Right lobe of liver (tissue), 6 donors: ENCODE measurements at regions not wholly inside any gene's neighbourhood (a gene's known extent, or its start where the extent isn't known, plus 50 kb on each side); places are given as distances from the start of the nearest gene placed in this dataset.

Source experiments
- ATAC-seq, 4 donors: fragments of 200-7000 bp; cut with Tn5 transposase; one replicate each; pipeline ENCODE4 v1.9.1; 2020; ENCODE audit warnings: mild to moderate bottlenecking in 4 of 4, moderate library complexity in 4 of 4
- DNase-seq, 3 donors: peaks; one replicate each; pipeline ENCODE4 v3.0.0-alpha.2; 2020
- H3K27ac ChIP-seq, 3 donors: fragments of 200-600 bp; one replicate each; pipeline ENCODE4 v1.8.0; 2022
- H3K27me3 ChIP-seq, 2 donors: fragments of 200-600 bp; one replicate each; pipeline ENCODE4 v1.8.0; 2022
- H3K36me3 ChIP-seq, 4 donors: fragments of 200-600 bp; sonication (generic) in 1 of 4; one replicate each; pipeline versions ENCODE4 v1.5.1 to v1.8.0; 2017 to 2022; ENCODE audit warnings: control low read depth in 1 of 4
- H3K4me1 ChIP-seq, 4 donors: fragments of 200-600 bp; sonication (generic) in 1 of 4; one replicate each; pipeline versions ENCODE4 v1.5.1 to v1.8.0; 2017 to 2022; ENCODE audit warnings: control low read depth in 1 of 4
- H3K4me3 ChIP-seq, 3 donors: fragments of 200-600 bp; one replicate each; pipeline ENCODE4 v1.8.0; 2022
- H3K9me3 ChIP-seq, 4 donors: fragments of 200-600 bp; sonication (generic) in 1 of 4; one replicate each; pipeline versions ENCODE4 v1.5.1 to v1.8.0; 2017 to 2022; ENCODE audit warnings: control low read depth in 1 of 4
- POLR2A ChIP-seq: fragments of 450-650 bp; IDR thresholded peaks from one replicate; pipeline ENCODE4 v1.6.1; 2017; ENCODE audit warnings: antibody characterized with exemption, mild to moderate bottlenecking
- WGBS: methylation state at CpG from one replicate; pipeline ENCODE4 v1.1.6; 2018; ENCODE audit warnings: low coverage, low lambda C conversion rate; ENCODE audit not compliant: insufficient coverage; ENCODE audit errors: missing lambda C conversion rate; 5-methylcytosine and 5-hydroxymethylcytosine counted together
- intact Hi-C, 2 donors: fragments of 100-400 bp; cut with DNase I; formaldehyde crosslinking; loops; one replicate each; pipeline versions ENCODE4 v1.11.2 to v1.14.1; 2022
- TF ChIP-seq, protein P1 (sequence below), 4 donors: fragments of 200-600 bp in 3 of 4; fragments of 450-650 bp in 1 of 4; IDR thresholded peaks; one replicate each; pipeline versions ENCODE4 v1.5.1 to v1.8.0; 2016 to 2022; ENCODE audit warnings: antibody characterized with exemption in 4 of 4, mild to moderate bottlenecking in 2 of 4
- donor health status: DM: no; HTN: yes; CAD: no.
- donor health status: DM: no; HTN: no; CAD: no.
- donor health status: DM: no; HTN: no; CAD: no.
- donor health status: DM: no; HTN: yes; CAD: no.
- donor health status: DM: no; HTN: yes; CAD: no.

- Histone ChIP-seq H3K27me3 (no peaks in the 10 kb centered on the region), H3K4me3 (no peak overlapping the region), H3K4me1 (no peaks in the 10 kb centered on the region), H3K9me3 (no peaks in the 10 kb centered on the region), H3K36me3 (no peaks in the 10 kb centered on the region), H3K27ac (no peak overlapping the region)
- ATAC-seq, result no peak
- no peak for TF ChIP-seq POLR2A
- TF ChIP-seq, protein P1, sequence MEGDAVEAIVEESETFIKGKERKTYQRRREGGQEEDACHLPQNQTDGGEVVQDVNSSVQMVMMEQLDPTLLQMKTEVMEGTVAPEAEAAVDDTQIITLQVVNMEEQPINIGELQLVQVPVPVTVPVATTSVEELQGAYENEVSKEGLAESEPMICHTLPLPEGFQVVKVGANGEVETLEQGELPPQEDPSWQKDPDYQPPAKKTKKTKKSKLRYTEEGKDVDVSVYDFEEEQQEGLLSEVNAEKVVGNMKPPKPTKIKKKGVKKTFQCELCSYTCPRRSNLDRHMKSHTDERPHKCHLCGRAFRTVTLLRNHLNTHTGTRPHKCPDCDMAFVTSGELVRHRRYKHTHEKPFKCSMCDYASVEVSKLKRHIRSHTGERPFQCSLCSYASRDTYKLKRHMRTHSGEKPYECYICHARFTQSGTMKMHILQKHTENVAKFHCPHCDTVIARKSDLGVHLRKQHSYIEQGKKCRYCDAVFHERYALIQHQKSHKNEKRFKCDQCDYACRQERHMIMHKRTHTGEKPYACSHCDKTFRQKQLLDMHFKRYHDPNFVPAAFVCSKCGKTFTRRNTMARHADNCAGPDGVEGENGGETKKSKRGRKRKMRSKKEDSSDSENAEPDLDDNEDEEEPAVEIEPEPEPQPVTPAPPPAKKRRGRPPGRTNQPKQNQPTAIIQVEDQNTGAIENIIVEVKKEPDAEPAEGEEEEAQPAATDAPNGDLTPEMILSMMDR (IDR thresholded peaks at IDR 0.05), result no peak
- no peak for DNase-seq
- 48% methylated on average over 6 of the region's 6 CpGs for WGBS
- intact Hi-C loops, result no loop called here
These were observed 107.5 kb upstream of the NSMCE3 start for GRCh38 chr15:29377161-29377560.

- no peaks in the 10 kb centered on the region for H3K27me3 ChIP-seq
- H3K27ac ChIP-seq, result no peak overlapping the region
- ATAC-seq (no peak), DNase-seq (no peak)
- WGBS, result 59% methylated on average over 7 of the region's 9 CpGs
- H3K9me3 ChIP-seq, result no peaks in the 10 kb centered on the region
- TF ChIP-seq, protein P1 (IDR thresholded peaks at IDR 0.05), result no peak
- no peak overlapping the region for H3K4me3 ChIP-seq
- intact Hi-C loops, result no loop called here
- no peaks in the 10 kb centered on the region for H3K36me3 ChIP-seq
- no peaks in the 10 kb centered on the region for H3K4me1 ChIP-seq
These were observed 107.0 kb upstream of the NSMCE3 start for GRCh38 chr15:29376590-29376989.

GRCh38 chr15:29369261-29369660, 99.6 kb upstream of the NSMCE3 start:
- intact Hi-C loops, result no loop called here
- Histone ChIP-seq H3K9me3 (peaks cover 0 to 8% (median 0%) of the 10 kb centered on the region in 4 donors), H3K4me3 (no peak overlapping the region), H3K27ac (no peak overlapping the region), H3K4me1 (no peaks in the 10 kb centered on the region), H3K27me3 (no peaks in the 10 kb centered on the region), H3K36me3 (no peaks in the 10 kb centered on the region)
- 61% methylated on average over 3 of the region's 3 CpGs for WGBS
- ATAC-seq (no peak), DNase-seq (no peak)
- no peak for TF ChIP-seq POLR2A
- TF ChIP-seq, protein P1 (IDR thresholded peaks at IDR 0.05), result no peak

DNA sequence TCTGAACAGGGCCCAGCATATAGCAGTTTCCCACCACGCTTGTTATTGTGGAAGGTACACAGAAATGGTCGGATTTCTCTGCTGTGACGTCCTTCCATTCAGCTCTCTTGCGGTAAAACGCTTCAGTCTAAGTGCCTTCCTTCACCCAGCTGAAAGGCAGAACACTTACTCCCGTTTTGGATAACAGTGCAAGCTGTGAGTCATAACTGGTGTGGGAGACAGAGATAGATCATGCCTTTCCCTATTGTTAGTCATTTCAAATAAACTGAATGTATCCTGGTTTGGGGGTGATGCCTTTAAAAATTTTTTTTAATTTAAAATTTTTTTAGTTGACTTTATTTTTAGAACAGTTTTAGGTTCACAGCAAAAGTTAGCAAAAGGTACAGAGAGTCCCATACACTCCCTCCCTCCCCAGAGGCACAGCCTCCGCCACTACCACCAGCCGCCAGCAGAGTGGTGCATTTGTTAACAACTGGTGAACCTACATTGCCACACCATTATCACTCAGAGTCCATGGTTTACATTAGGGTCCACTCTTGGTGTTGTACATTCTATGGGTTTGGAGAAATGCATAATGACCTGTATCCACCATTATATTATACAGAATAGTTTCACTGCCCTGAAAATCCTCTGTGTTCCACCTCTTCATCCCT, 94.9 kb upstream of the NSMCE3 start:
- no peak for TF ChIP-seq POLR2A
- TF ChIP-seq, protein P1 (IDR thresholded peaks at IDR 0.05), result peak in 2 of 4 donors; percentile 12 to 24
- ATAC-seq, result peak in 1 of 4 donors; percentile 34
- no peak overlapping the region for H3K4me3 ChIP-seq
- peaks cover 0 to 2% (median 0%) of the 10 kb centered on the region in 4 donors for H3K9me3 ChIP-seq
- H3K27me3 ChIP-seq, result no peaks in the 10 kb centered on the region
- H3K4me1 ChIP-seq, result no peaks in the 10 kb centered on the region
- no peaks in the 10 kb centered on the region for H3K36me3 ChIP-seq
- DNase-seq, result no peak
- 48% methylated on average over 8 of the region's 8 CpGs for WGBS
- intact Hi-C loops, result no loop called here
- H3K27ac ChIP-seq, result no peak overlapping the region

GRCh38 chr15:29361560-29361959, 91.9 kb upstream of the NSMCE3 start:
- DNase-seq, result no peak
- Histone ChIP-seq H3K4me3 (no peak overlapping the region), H3K4me1 (no peaks in the 10 kb centered on the region), H3K36me3 (no peaks in the 10 kb centered on the region), H3K27me3 (no peaks in the 10 kb centered on the region), H3K9me3 (no peaks in the 10 kb centered on the region), H3K27ac (no peak overlapping the region)
- intact Hi-C loops, result no loop called here
- 78% methylated on average over 4 of the region's 4 CpGs for WGBS
- no peak for TF ChIP-seq POLR2A
- TF ChIP-seq, protein P1 (IDR thresholded peaks at IDR 0.05), result no peak
- ATAC-seq, result no peak
